ENCODE measurements at regions not wholly inside any gene's neighbourhood (a gene's known extent, or its start where the extent isn't known, plus 50 kb on each side); places are given as distances from the start of the nearest gene placed in this dataset.
"Not testable (repeated sequence)": the region's sequence is repeated elsewhere in the genome, so short reads cannot be mapped to it uniquely, and the experiment has no call there.

DNA sequence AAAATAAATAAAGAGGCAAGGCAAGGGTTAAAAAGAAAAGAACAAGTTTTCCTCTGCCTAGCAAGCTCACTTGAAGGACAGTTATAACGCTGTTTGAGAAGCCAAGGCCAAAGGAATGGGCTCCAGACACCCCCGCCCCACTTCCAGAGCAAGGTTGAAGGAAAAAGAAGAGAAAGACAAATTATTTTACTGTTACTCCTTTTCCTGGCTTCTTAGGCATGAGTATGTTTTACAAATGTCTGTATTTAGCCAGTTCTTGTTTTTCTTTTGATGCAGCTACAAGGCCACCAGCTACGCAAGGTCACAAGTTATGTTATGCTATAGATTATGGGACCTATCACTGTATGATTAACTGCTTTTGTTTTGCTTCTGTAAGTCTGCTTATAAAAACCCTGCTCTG, 94.6 kb downstream of the ZNF22 start:
- no peak for ATAC-seq
- POLR2A ChIA-PET = no interaction called here
- no peak for TF ChIP-seq CTCF (IDR thresholded peaks at IDR 0.05)

GRCh38 chr10:45096001-45096400, 95.3 kb downstream of the ZNF22 start:
- no peaks in the 10 kb centered on the region for H3K4me1 Mint-ChIP-seq (ENCODE audit: low read depth)
- DNase-seq = no peak
- ChIA-PET CTCF (no interaction called here), POLR2A (no interaction called here)
- no peak overlapping the region for H3K27ac Mint-ChIP-seq
- TF ChIP-seq CTCF (IDR thresholded peaks at IDR 0.05) = no peak
- ATAC-seq = no peak
- H3K4me3 Mint-ChIP-seq = no peak overlapping the region
- H3K9me3 Mint-ChIP-seq = no peaks in the 10 kb centered on the region
- intact Hi-C loops (cut with micrococcal nuclease) = no loop called here
- H3K36me3 Mint-ChIP-seq (ENCODE audit: low read depth) = no peaks in the 10 kb centered on the region
- H3K27me3 Mint-ChIP-seq = peaks cover 13% of the 10 kb centered on the region

More for the DNA sequence above, 94.6 kb downstream of the ZNF22 start:
- no peaks in the 10 kb centered on the region for H3K9me3 Mint-ChIP-seq
- CTCF ChIA-PET = no interaction called here
- peaks cover 15% of the 10 kb centered on the region for H3K27me3 Mint-ChIP-seq
- H3K4me1 Mint-ChIP-seq (ENCODE audit: low read depth) = no peaks in the 10 kb centered on the region
- H3K4me3 Mint-ChIP-seq = no peak overlapping the region
- H3K27ac Mint-ChIP-seq = no peak overlapping the region
- no peaks in the 10 kb centered on the region for H3K36me3 Mint-ChIP-seq (ENCODE audit: low read depth)
- intact Hi-C loops (cut with micrococcal nuclease) = no loop called here
- no peak for DNase-seq

DNA sequence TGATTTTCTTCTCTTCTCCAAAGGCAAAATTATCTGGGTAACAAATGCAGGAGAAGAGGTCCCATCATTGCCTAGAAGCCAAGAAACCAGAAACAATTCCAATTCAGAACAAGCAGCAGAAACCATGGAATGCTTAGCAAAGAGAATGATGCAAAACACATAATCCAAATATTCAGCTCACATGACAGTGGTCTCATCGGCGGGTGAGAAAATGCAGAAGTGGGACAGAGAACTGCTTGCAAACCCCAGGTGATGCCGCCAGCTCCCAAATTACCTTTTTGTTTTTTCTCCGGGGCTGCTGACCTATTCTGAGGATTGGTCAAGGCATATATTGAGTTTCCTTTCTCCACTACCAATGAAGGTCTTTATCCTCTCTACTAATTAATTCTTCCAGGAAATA, 99.7 kb downstream of the ZNF22 start:
- ChIA-PET POLR2A (no interaction called here), CTCF (no interaction called here)
- ATAC-seq (no peak), DNase-seq (no peak)
- no peak overlapping the region for H3K27ac Mint-ChIP-seq
- no peak for TF ChIP-seq CTCF (IDR thresholded peaks at IDR 0.05)
- no peaks in the 10 kb centered on the region for H3K36me3 Mint-ChIP-seq (ENCODE audit: low read depth)
- H3K9me3 Mint-ChIP-seq = no peaks in the 10 kb centered on the region
- intact Hi-C loops (cut with micrococcal nuclease) = no loop called here
- H3K4me1 Mint-ChIP-seq (ENCODE audit: low read depth) = no peaks in the 10 kb centered on the region
- peaks cover 21% of the 10 kb centered on the region for H3K27me3 Mint-ChIP-seq
- no peak overlapping the region for H3K4me3 Mint-ChIP-seq

- ATAC-seq (no peak), DNase-seq (no peak)
- H3K4me3 Mint-ChIP-seq = no peak overlapping the region
- H3K27me3 Mint-ChIP-seq = peaks cover 14% of the 10 kb centered on the region
- no peaks in the 10 kb centered on the region for H3K9me3 Mint-ChIP-seq
- ChIA-PET POLR2A (no interaction called here), CTCF (no interaction called here)
- H3K36me3 Mint-ChIP-seq (ENCODE audit: low read depth) = no peaks in the 10 kb centered on the region
- H3K27ac Mint-ChIP-seq = no peak overlapping the region
- TF ChIP-seq CTCF (IDR thresholded peaks at IDR 0.05) = no peak
- no peaks in the 10 kb centered on the region for H3K4me1 Mint-ChIP-seq (ENCODE audit: low read depth)
- intact Hi-C loops (cut with micrococcal nuclease) = no loop called here
These were observed 104.0 kb downstream of the ZNF22 start for GRCh38 chr10:45104674-45105073.

DNA sequence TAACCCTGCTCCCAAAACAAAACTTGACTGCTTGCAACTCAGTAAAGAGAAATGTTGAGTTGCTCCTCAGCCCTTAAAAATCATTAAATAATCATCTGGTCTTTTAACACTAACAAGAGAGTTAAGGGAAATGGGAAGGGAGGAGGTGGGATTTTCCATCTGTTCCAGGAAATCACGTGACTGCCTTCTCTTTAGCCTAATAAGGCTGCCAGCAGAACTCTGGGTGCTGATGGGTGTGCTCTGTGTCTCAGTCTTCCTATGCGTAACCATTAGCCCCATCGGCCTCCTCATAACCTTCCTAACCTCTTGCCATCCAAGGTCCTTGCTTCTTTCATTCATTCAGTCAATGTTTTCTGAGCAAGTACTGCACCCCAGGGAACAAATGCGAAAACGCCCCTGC, 104.6 kb downstream of the ZNF22 start:
- H3K27ac Mint-ChIP-seq; H3K4me3 Mint-ChIP-seq; CTCF ChIA-PET; POLR2A ChIA-PET; DNase-seq; ATAC-seq; H3K9me3 Mint-ChIP-seq; H3K4me1 Mint-ChIP-seq (ENCODE audit: low read depth); intact Hi-C loops (cut with micrococcal nuclease); H3K36me3 Mint-ChIP-seq (ENCODE audit: low read depth): not testable (repeated sequence)
- peaks cover 16% of the 10 kb centered on the region for H3K27me3 Mint-ChIP-seq

GRCh38 chr10:45106236-45106856, 105.6 kb downstream of the ZNF22 start:
- peaks cover 16% of the 10 kb centered on the region for H3K27me3 Mint-ChIP-seq
- ChIA-PET CTCF (no interaction called here), POLR2A (no interaction called here)
- H3K27ac Mint-ChIP-seq = no peak overlapping the region
- intact Hi-C loops (cut with micrococcal nuclease) = no loop called here
- no peaks in the 10 kb centered on the region for H3K4me1 Mint-ChIP-seq (ENCODE audit: low read depth)
- no peak for ATAC-seq
- no peak for TF ChIP-seq CTCF (IDR thresholded peaks at IDR 0.05)
- DNase-seq = no peak
- H3K9me3 Mint-ChIP-seq = no peaks in the 10 kb centered on the region
- H3K36me3 Mint-ChIP-seq (ENCODE audit: low read depth) = no peaks in the 10 kb centered on the region
- no peak overlapping the region for H3K4me3 Mint-ChIP-seq
